ENCODE measurements at regions not wholly inside any gene's neighbourhood (a gene's known extent, or its start where the extent isn't known, plus 50 kb on each side); places are given as distances from the start of the nearest gene placed in this dataset.

DNA sequence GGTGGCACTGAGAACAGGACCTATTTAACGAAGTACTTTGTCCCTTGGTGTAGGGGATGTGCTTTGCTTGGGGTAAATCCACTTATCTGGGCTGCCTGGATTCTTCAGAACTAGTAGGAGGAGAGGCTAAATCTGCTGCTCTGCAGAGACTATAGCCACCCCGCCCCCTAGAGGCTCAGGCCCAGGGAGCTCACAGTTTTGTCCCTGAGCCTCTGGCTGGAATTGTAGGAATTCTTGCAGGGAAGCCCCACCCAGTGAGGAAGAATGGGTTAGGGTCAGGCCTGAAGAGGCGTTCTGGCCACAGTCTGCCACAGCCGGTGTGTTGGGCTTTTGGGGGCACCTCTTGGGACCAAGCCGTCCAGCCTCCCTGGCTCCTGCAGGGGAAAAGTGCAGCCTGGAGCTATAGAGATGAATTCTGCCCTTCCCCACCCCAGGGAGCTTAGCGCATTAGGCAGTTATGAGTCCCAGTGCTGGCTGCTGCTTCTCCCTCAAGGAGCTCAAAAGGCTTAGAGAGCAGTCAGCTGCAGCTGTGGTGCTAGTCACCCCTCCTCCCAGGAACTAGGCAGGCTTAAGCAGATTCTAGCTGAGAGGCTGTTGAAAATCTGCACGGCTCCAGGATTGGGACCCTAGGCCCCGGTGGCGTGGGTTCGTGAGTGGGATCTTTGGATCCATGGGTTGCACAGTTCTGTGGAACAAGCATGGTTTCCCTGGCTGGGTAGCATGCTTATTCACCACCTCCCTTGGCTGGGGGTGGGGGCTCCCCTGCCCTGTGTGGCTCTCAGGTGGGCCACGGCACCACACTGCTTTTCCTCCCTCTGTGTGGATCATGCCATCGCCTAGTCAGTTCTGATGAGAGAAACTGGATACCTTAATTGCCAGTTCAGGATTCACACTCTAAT, 237.4 kb upstream of the TOM1L1 start:
- TF ChIP-seq EZH2 (IDR thresholded peaks at IDR 0.05; ENCODE audit: borderline replicate concordance, control insufficient read depth, low read depth, low read length) (no peak), POLR2A (IDR thresholded peaks at IDR 0.05; ENCODE audit: low read depth, low read length) (no peak), FOS (IDR thresholded peaks at IDR 0.05; ENCODE audit: borderline replicate concordance, extremely low read depth, insufficient read length) (no peak), MEF2A (IDR thresholded peaks at IDR 0.05; ENCODE audit: insufficient read depth, low read depth, low read length) (no peak), CREM (IDR thresholded peaks at IDR 0.05; ENCODE audit: low read depth) (no peak), EP300 (IDR thresholded peaks at IDR 0.05; ENCODE audit: borderline replicate concordance in 1 of 2, control insufficient read depth in 1 of 2, low read depth in 2 of 2, low read length in 2 of 2) (no peak), PBX3 (IDR thresholded peaks at IDR 0.05; ENCODE audit: insufficient replicate concordance, low read depth, low read length) (no peak), HCFC1 (IDR thresholded peaks at IDR 0.05; ENCODE audit: low read length) (no peak), JUND (IDR thresholded peaks at IDR 0.05; ENCODE audit: low read depth, low read length) (no peak), PAX8 (IDR thresholded peaks at IDR 0.05) (no peak)
- TF ChIP-seq, protein P1, sequence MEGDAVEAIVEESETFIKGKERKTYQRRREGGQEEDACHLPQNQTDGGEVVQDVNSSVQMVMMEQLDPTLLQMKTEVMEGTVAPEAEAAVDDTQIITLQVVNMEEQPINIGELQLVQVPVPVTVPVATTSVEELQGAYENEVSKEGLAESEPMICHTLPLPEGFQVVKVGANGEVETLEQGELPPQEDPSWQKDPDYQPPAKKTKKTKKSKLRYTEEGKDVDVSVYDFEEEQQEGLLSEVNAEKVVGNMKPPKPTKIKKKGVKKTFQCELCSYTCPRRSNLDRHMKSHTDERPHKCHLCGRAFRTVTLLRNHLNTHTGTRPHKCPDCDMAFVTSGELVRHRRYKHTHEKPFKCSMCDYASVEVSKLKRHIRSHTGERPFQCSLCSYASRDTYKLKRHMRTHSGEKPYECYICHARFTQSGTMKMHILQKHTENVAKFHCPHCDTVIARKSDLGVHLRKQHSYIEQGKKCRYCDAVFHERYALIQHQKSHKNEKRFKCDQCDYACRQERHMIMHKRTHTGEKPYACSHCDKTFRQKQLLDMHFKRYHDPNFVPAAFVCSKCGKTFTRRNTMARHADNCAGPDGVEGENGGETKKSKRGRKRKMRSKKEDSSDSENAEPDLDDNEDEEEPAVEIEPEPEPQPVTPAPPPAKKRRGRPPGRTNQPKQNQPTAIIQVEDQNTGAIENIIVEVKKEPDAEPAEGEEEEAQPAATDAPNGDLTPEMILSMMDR (IDR thresholded peaks at IDR 0.05 in 2 of 3, conservative IDR thresholded peaks at IDR 0.05 in 1 of 3; ENCODE audit: control insufficient read depth in 2 of 3, extremely low read depth in 1 of 3, insufficient read depth in 1 of 3, low read depth in 3 of 3, low read length in 3 of 3) = no peak
- TF ChIP-seq, protein P2, sequence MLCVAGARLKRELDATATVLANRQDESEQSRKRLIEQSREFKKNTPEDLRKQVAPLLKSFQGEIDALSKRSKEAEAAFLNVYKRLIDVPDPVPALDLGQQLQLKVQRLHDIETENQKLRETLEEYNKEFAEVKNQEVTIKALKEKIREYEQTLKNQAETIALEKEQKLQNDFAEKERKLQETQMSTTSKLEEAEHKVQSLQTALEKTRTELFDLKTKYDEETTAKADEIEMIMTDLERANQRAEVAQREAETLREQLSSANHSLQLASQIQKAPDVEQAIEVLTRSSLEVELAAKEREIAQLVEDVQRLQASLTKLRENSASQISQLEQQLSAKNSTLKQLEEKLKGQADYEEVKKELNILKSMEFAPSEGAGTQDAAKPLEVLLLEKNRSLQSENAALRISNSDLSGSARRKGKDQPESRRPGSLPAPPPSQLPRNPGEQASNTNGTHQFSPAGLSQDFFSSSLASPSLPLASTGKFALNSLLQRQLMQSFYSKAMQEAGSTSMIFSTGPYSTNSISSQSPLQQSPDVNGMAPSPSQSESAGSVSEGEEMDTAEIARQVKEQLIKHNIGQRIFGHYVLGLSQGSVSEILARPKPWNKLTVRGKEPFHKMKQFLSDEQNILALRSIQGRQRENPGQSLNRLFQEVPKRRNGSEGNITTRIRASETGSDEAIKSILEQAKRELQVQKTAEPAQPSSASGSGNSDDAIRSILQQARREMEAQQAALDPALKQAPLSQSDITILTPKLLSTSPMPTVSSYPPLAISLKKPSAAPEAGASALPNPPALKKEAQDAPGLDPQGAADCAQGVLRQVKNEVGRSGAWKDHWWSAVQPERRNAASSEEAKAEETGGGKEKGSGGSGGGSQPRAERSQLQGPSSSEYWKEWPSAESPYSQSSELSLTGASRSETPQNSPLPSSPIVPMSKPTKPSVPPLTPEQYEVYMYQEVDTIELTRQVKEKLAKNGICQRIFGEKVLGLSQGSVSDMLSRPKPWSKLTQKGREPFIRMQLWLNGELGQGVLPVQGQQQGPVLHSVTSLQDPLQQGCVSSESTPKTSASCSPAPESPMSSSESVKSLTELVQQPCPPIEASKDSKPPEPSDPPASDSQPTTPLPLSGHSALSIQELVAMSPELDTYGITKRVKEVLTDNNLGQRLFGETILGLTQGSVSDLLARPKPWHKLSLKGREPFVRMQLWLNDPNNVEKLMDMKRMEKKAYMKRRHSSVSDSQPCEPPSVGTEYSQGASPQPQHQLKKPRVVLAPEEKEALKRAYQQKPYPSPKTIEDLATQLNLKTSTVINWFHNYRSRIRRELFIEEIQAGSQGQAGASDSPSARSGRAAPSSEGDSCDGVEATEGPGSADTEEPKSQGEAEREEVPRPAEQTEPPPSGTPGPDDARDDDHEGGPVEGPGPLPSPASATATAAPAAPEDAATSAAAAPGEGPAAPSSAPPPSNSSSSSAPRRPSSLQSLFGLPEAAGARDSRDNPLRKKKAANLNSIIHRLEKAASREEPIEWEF (IDR thresholded peaks at IDR 0.05; ENCODE audit: insufficient replicate concordance, low read depth, low read length) = no peak

Data from GM12878 (cell line).